GM18867 (cell line): ENCODE measurements at regions not wholly inside any gene's neighbourhood (a gene's known extent, or its start where the extent isn't known, plus 50 kb on each side); places are given as distances from the start of the nearest gene placed in this dataset.
A peak's percentile ranks its signal among the peaks of the same experiment; 100 is the strongest.
"Not testable (repeated sequence)": the region's sequence is repeated elsewhere in the genome, so short reads cannot be mapped to it uniquely, and the experiment has no call there.

ENCODE experiments used
- ATAC-seq: cut with Tn5 transposase; IDR thresholded peaks from one replicate; pipeline ENCODE4 v1.9.1; 2021; ENCODE audit warnings: mild to moderate bottlenecking, moderate library complexity; ENCODE audit not compliant: unreplicated experiment

- ATAC-seq: no peak
Measured at GRCh38 chr3:80994085-80994665, 767.3 kb downstream of the GBE1 start.

GRCh38 chr3:80993241-80993945 is 768.1 kb downstream of the GBE1 start:
- ATAC-seq: peak; percentile 72

- no peak for ATAC-seq
Measured at GRCh38 chr3:80983753-80984152, 777.7 kb downstream of the GBE1 start.

GRCh38 chr3:80978216-80978969 is 783.1 kb downstream of the GBE1 start:
- ATAC-seq: no peak

GRCh38 chr3:80970292-80970691 is 791.2 kb downstream of the GBE1 start:
- no peak for ATAC-seq

GRCh38 chr3:80929576-80929975 is 831.9 kb downstream of the GBE1 start:
- no peak for ATAC-seq

- ATAC-seq: no peak
Measured at GRCh38 chr3:80914854-80915253, 846.6 kb downstream of the GBE1 start.

GRCh38 chr3:80898211-80898610 is 863.2 kb downstream of the GBE1 start:
- ATAC-seq: no peak

- ATAC-seq: not testable (repeated sequence)
Measured at GRCh38 chr3:80897005-80897404, 864.4 kb downstream of the GBE1 start.

- no peak for ATAC-seq
Measured at GRCh38 chr3:80890571-80890970, 870.9 kb downstream of the GBE1 start.

GRCh38 chr3:80889535-80889934 is 871.9 kb downstream of the GBE1 start:
- ATAC-seq: no peak

- ATAC-seq: no peak
Measured at GRCh38 chr3:80870476-80871041, 890.9 kb downstream of the GBE1 start.

- ATAC-seq: no peak
Measured at GRCh38 chr3:80855482-80855881, 906.0 kb downstream of the GBE1 start.

- no peak for ATAC-seq
Measured at GRCh38 chr3:80836395-80836794, 925.0 kb downstream of the GBE1 start.

- ATAC-seq: no peak
Measured at GRCh38 chr3:80807577-80807976, 953.9 kb downstream of the GBE1 start.

GRCh38 chr3:80806673-80807072 is 954.8 kb downstream of the GBE1 start:
- ATAC-seq: no peak

- no peak for ATAC-seq
Measured at GRCh38 chr3:80788914-80789313, 972.5 kb downstream of the GBE1 start.

- ATAC-seq: no peak
Measured at GRCh38 chr3:80785875-80786274, 975.6 kb downstream of the GBE1 start.

GRCh38 chr3:80785475-80785874 is 976.0 kb downstream of the GBE1 start:
- ATAC-seq: no peak

- ATAC-seq: no peak
Measured at GRCh38 chr3:80771085-80771484, 990.4 kb downstream of the GBE1 start.
